SKM-1 treated with dmso at 0.1 percent for 144 hours (cell line): ENCODE measurements at regions not wholly inside any gene's neighbourhood (a gene's known extent, or its start where the extent isn't known, plus 50 kb on each side); places are given as distances from the start of the nearest gene placed in this dataset.
"Not testable (repeated sequence)": the region's sequence is repeated elsewhere in the genome, so short reads cannot be mapped to it uniquely, and the experiment has no call there.

Source experiments
- DNase-seq: peaks from one replicate; lab custom pipeline; 2025; ENCODE audit not compliant: unreplicated experiment; lab: John Stamatoyannopoulos, UW

DNA sequence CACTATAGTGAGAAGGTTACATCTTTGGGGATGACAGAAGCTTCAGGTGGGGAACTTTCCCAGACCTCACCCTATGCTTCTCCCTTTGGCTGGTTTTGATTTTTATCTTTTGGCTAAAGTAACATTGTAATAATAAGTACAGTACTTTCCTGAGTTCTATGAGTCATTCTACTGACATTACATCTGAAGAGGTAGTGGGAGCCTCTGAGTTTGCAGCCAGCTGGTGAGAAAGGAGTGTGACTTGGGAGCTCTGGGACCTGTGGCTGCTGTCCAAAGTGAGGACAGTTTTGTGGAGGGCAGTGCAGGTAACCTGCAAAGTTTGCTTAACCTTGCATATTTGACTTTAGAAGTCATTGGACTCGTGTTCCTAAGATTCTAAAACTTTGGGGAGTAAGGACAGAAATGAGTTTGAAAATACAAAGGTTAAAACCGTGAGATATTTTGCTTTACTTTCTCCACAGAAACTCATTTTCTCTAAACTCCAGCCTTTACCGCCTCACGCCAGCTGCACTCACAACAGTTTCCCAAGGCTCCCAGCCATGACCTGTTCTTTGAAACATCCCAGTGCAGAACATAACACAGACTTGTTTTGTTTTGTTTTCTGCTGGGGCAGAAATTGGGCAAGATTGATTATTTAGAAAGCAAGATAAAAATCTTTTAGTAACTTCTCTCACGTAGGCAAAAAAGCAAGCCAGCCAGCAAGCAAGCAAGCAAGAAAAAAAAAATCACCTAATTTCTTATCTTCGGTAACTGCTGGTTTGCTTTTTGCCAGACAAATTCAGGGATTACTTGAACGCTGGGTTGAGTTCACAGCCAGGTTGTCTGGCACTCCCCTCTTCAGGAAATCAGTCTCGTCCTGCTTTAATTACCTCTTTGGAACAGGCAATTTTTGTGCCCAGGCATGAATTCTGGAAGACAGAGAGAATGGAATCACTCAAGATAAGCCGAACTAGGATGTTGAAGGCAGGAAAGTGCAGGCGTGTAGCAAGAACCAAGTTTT, 478.3 kb upstream of the ISX start:
- DNase-seq: no peak

DNA sequence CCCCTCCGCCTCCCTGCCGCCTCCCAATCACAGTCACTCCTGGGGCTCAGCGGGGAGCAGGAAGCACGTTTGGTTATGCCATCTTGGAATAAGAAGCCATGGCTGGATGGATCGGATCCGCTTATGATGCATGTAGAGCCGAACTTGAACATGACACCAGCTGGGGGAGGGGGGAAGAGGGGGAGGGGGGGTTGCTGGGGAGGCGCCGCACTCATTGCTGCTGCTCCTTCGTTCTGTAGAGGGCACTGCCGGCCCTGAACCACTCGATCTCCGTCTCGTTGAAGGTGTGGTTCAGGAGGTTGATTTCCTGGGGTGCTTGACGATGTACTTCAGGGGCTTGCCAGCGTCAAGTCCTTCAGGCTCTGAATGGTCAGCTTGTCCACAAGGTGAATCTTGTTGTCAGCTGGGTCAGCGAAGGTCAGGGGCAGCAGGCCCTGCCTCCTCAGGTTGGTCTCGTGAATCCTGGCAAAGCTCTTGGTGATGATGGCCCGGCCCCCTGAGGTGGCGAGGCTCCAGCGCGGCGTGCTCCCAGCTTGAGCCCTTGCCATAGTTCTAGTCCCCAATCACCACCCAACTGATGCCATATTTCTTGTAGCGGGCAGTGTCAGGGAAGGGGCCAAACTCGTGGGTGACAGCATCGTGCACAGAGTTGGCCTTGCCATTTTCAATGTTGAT, 476.9 kb upstream of the ISX start:
- no peak for DNase-seq

DNA sequence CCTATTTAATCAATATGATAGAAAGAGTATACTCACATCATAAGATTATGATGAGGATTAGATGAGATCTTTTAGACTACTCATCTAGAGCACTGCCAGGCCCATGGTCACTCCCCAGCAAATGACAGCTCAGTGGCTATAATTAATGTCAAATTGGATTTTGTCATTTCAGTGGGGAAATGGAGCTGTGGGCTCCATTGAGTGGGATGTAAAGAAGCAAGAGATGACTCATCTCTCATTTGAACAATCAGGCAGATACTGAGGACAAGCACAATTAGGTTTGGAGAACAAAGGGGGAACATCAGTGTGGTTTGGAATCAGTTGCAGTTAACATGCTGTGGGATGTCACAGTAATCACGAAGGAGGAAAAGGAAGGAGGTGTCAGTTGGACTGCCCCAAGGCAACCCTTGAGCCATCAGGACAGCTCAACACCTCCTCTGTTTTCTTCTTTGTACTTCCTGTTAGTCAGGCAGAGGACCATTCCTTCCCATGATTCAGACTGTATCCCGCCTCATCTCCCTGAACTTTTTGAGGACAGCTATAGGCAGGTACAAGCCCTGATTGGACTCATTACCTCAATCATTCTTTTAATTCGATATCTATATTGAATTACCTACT, 473.7 kb upstream of the ISX start:
- DNase-seq: no peak

DNA sequence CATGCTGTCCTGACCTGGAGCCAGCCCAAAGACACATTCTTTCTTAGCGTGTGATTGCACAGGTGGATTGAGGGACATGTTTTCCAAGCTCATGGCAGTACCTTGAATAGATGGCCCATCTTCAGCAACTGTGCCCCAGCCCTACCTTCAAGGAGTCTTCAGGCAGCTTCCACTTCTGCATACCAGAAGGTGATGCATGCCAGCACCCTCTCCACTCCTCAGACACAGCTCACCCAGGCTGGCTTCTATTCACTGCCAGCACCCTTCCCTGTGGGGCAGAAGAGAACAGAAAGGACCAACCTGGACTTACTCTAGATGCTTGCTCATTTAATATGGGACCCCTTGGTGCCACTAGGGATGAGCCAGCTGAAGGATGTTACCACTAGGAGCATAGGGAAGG, 466.4 kb upstream of the ISX start:
- no peak for DNase-seq

- DNase-seq: no peak
Observed at GRCh38 chr22:34604312-34604711, 461.6 kb upstream of the ISX start.

- no peak for DNase-seq
Observed at GRCh38 chr22:34608106-34608505, 457.9 kb upstream of the ISX start.

GRCh38 chr22:34608540-34609115, 457.3 kb upstream of the ISX start:
- no peak for DNase-seq

- DNase-seq: no peak
Observed at GRCh38 chr22:34609646-34610045, 456.3 kb upstream of the ISX start.

DNA sequence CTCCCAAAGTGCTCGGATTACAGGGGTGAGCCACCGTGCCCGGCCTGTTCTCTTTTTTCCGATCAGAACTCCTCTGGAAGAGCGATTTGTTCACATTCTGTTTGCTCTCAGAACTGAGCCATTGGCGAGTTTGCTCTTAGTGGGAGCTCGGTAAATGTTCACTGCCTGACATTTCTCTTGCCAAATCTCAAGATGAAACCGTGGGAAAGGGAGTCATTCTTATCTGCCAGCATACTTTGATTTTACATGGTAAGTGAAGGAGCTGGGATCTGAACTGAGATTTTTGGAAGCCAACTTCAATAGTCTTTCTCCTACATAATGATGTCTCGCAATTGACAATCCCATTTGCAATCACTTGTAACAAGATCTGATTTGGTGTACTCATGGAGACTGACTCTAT, 445.8 kb upstream of the ISX start:
- no peak for DNase-seq

DNA sequence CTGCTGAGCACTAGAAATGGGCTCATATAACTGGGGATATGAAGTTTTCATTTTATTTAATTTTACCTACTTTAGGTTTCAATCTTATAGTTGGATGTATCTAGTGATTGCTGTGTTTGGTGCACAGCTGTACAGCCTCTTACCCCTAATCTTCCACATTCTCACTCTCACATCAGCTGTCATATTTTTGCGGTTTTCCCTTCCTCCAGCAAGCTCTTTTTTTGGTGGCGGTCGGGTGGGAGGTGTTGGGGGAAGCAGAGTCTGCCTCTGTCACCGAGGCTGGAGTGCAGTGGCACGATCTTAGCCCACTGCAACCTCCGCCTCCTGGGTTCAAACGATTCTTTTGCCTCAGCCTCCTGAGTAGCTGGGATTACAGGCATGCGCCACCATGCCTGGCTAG, 445.1 kb upstream of the ISX start:
- no peak for DNase-seq

- no peak for DNase-seq
Observed at GRCh38 chr22:34622602-34623001, 443.4 kb upstream of the ISX start.

DNA sequence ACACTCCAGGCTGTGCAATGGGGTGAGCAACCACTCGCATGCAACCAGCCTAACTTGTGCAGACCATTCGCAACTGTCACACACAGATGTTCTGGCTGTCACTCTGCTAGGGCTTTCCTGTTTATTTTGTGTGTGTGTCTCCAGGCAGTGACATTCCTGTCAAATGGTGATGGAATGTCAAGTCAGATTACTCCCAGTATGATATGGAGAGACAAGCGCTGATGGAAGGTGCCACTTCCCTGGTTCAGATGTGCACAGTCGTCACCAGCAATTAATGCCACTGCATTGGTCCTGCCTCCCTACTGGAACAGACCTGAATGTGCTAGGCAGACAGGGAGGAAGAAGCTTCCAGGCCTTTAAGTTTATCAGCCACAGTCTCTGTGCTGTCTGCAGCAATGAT, 442.4 kb upstream of the ISX start:
- DNase-seq: no peak

GRCh38 chr22:34625892-34626291, 440.1 kb upstream of the ISX start:
- not testable (repeated sequence) for DNase-seq

DNA sequence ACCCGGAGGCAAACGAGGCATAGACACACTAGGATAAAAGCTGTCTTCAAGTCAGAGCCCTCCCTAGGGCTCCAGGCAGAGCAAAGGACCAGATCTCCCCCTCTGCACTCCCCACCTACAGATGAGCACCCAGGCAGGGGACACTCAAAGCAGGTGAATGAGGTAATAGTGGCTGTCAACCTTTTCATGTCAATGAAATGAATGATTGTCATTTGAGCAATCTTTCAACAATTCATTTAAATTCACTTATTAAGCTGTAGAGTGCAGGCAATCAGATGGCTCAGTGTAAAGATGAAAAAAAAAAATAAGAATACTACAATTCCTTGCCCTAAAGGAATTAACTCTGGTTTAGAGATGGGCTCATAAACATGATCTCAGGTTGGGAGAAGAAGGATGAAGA, 427.8 kb upstream of the ISX start:
- DNase-seq: no peak

GRCh38 chr22:34639911-34640310, 426.0 kb upstream of the ISX start:
- DNase-seq: no peak

DNA sequence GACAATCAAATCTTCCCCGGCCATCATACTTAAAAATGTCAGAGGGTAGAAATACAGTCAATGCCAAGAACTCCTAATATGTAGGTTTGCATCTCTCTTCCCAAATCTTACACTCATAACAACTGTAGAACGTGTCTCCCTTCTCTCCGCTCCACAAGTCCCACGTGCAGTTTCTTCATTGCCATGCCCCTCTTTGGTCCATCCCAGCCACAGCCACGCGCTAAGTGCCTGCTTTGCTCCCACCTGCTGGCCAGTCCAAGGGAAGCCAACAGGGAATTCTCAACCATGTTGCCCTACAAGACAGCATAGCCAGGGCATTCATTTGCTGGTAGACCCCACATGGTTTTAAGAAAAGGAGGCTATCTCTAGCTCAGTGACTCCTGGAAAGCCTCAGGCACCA, 420.6 kb upstream of the ISX start:
- no peak for DNase-seq

DNA sequence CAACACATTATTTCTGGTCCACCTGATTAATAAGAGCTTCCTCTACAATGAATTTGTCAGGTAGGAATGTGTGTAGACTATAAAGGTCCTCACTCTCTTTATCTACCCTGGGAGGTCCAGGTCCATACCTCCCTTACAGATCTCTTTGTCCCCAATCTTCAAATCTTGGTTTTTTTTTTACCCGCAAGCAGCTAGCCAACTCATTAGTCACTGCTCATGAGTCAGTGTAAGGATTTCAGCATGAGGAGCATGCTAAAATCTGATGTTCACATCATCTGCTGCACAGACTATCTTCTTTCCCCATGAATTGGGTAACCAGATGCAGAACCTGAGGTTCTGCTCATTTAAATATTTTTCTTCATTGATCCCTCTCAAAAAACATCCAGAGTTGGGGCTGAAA, 397.0 kb upstream of the ISX start:
- DNase-seq: no peak

- DNase-seq: not testable (repeated sequence)
Observed at GRCh38 chr22:34683031-34683430, 382.9 kb upstream of the ISX start.

DNA sequence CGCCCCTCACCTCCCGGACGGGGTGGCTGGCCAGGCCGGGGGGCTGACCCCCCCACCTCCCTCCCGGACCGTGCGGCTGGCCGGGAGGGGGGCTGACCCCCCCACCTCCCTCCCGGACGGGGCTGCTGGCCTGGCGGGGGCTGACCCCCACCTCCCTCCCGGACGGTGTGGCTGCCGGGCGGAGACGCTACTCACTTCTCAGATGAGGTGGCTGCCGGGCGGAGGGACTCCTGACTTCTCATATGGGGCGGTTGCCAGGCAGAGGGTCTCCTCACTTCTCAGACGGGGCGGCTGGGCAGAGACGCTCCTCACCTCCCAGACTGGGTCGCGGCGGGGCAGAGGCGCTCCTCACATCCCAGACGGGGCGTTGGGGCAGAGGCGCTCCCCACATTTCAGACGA, 381.7 kb upstream of the ISX start:
- not testable (repeated sequence) for DNase-seq

- no peak for DNase-seq
Observed at GRCh38 chr22:34687116-34687515, 378.8 kb upstream of the ISX start.

GRCh38 chr22:34688825-34689224, 377.1 kb upstream of the ISX start:
- no peak for DNase-seq

GRCh38 chr22:34696557-34696956, 369.4 kb upstream of the ISX start:
- DNase-seq: no peak
